LoVo (cell line): ENCODE measurements at regions not wholly inside any gene's neighbourhood (a gene's known extent, or its start where the extent isn't known, plus 50 kb on each side); places are given as distances from the start of the nearest gene placed in this dataset.

Source experiments
- DNase-seq: peaks from one replicate; pipeline ENCODE4 v3.0.0-alpha.2; 2016; ENCODE audit warnings: low spot score

DNA sequence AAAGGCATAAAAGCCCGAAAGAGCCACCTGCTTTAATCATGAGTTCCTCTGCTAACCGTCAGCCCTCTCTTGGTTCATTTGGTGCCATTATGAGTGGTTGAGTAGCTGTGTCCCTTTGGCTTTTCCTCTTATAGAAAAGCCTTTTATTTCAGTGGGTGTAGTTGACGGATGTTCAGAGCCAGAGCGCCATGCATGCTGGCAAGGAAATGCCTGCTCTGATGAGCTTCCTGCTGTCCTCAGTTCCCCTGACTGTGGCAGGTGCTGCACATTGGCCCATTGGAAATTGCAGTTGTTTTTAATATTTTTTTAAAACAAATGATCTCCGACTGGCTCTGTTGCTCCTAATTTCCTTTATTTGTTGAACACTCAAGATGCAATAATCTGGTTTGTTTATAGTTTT, 77.3 kb upstream of the LIMCH1 start:
- no peak for DNase-seq

GRCh38 chr4:41461780-41462307, 76.1 kb upstream of the LIMCH1 start:
- no peak for DNase-seq

DNA sequence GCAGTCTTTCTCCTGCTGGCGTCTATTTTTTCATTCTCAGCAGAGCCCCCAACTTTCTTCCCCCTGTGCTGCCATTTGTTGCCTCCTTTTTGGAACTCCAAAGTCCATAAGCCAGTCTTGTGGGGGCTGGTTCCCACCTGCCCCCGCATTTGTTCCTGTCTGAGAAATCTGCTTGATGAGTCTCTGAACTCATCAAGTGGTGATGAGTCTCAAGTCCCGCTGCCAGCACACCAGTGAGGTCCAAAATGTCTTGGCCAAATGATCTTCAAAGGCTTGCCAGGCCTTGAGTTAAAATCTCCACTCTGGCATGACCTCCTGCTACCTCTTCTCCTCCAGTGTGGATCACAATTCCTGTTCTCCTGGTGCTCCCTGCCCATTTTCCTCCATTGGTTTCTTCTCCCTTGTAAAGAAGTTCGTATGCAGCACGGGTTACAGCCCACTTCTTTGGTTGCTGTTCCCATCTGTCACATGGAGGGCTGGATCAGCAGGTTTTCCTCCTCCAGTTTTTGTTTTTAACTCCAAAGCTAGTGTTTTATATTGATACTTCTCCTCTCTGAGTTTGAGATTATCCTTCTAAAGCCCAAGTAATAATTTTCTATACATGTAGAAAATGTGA, 72.7 kb upstream of the LIMCH1 start:
- no peak for DNase-seq

DNA sequence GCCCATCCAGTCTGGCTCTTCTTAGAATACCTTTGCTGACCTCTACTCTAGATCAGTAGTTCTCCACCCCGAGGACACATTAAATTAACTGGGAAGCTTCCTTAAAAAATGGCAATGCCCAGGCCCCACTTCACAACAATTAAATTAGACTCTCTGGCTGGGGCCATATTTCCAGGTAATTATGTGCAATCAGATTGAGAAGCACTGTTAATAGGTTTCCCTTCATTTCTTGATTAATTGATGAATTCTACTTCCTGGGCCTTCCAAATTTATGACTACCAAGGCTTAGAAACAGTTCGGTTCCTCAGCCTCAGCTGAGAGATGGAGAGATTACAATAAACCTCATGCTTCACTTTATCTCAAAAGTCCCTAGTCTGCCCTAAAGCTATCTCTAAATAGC, 71.7 kb upstream of the LIMCH1 start:
- no peak for DNase-seq

GRCh38 chr4:41468122-41468521, 69.8 kb upstream of the LIMCH1 start:
- DNase-seq, result no peak

GRCh38 chr4:41471126-41472071, 66.6 kb upstream of the LIMCH1 start:
- no peak for DNase-seq

GRCh38 chr4:41472081-41472480, 65.9 kb upstream of the LIMCH1 start:
- no peak for DNase-seq

DNA sequence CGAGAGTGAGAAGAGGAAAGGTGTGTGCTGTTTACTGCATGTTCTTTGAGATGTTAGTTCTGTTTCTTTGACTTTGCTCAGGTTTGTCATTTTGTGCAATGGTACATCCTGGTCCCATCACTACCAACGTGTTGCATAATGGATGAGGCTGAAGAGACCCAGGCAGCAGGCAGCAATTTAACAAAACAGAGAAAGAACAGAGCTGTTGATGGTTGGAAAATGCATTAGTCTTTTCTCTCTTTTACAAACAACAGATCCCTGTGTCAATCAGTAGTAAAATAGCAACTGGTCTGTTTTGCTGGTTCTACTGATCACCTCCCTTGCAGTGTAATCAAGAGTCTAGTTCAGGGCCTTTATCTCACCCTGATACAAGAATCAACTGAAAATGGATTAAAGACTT, 64.8 kb upstream of the LIMCH1 start:
- no peak for DNase-seq

DNA sequence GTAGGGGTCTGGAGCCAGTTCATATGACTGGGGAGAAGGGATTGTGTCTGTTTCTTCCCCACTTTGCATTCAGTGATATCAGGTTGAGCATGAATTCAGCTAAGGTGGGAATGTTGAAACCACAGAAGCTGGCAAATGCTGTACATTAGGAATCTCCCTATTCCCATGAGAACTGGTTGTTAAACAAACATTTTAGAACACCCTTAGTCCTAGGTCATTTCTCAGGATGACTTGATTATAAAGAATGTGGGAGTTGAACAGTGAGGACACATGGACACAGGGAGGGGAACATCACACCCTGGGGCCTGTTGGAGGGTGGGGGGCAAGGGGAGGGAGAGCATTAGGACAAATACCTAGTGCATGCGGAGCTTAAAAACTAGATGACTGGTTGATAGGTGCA, 62.6 kb upstream of the LIMCH1 start:
- no peak for DNase-seq

DNA sequence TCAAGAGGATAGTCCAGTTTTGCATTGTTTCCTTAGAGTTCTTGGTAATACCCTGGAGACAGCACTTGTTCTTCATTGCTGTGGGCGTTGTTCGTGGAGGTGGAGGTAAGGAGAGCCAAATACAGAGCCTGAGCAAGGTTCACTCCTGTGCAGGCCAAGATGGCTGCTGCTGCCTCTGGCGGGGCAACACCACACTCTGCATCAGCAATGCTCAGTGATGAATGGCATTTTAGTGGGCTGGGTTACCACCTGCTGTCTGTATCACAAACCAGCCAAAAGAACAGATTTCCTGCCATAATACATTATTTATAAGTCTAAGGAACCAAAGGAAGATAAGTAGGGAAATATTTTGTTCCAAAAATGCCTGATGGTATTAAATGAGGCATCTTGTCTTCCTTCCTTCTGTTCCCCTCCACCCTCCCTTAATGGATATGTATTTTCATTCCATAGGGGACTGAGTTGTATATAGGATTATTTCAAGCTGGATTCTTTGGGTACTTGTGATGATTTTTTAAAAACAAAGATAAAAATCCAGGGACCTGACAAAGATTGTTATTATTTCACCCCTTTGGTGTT, 61.6 kb upstream of the LIMCH1 start:
- no peak for DNase-seq

GRCh38 chr4:41477181-41477905, 60.6 kb upstream of the LIMCH1 start:
- no peak for DNase-seq

DNA sequence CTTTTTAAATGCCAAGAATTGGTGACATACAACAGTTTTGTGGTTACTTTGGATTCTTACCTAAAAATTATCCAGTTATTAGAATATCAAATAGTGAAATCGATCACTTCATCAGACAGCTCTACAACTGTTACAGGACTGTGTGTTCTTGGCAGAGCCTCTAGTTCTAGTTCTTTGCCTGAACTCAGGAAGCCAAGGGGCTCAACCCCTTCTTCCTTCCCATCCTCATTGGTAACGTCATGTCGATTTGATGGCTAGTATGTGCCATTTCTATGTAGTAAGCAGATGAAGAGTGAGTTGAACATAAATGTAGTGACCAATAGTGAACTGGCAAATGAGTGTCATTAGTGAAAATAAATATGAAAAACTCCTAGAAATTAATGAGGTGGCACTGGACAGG, 59.4 kb upstream of the LIMCH1 start:
- no peak for DNase-seq

- DNase-seq, result no peak
Measured at GRCh38 chr4:41480896-41481311, 57.1 kb upstream of the LIMCH1 start.

GRCh38 chr4:41483771-41484170, 54.2 kb upstream of the LIMCH1 start:
- no peak for DNase-seq

GRCh38 chr4:41485041-41485440, 52.9 kb upstream of the LIMCH1 start:
- no peak for DNase-seq

GRCh38 chr4:41487868-41488440, 50.0 kb upstream of the LIMCH1 start:
- DNase-seq, result no peak
